ENCODE measurements at regions not wholly inside any gene's neighbourhood (a gene's known extent, or its start where the extent isn't known, plus 50 kb on each side); places are given as distances from the start of the nearest gene placed in this dataset.
A peak's percentile ranks its signal among the peaks of the same experiment; 100 is the strongest.

- DNase-seq (ENCODE audit: low spot score), result no peak
Observed at GRCh38 chr10:130345728-130346127, 209.5 kb downstream of the GLRX3 start.

- peak; percentile 39 for DNase-seq (ENCODE audit: low spot score)
Observed at GRCh38 chr10:130350996-130351395, 214.8 kb downstream of the GLRX3 start.

DNA sequence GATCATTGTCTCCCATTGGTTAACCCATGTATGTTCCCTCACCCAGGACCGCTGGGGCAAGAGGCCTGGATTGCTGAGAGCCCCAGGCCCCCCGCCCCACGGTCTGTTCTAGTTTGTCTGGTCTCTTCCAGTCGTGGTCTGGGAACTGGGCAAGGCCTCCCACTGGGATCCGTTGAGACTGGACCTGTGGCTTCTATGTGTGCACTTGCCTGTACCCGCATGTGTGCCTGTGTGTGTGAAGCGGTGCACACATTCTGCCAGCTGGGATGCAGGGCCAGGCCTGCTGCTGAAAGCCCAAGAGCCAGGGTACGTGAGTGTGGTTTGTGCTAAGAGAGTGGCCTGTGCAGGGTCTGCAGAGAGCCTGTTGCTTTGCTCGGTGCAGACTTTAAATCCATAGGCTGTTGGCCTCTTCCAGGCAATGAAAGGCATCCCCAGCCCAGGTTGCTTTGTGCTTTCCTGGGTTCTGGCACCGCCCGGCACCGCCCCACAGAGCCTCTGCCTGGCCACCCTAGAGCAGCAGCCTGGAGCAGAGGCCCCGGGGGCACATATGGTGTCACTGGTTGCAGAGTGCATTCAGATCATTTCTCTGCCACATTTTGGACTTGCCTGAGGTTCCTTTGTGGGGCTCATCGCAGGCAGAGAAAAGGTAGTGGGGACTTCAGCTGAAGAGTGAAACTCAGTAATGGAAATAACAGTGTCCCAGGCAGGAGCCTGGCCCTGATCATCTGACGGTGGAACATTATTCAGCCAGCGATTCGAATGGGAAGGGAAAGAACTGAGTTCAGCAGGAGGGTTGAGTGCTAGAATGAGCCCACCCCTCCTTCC lies 215.5 kb downstream of the GLRX3 start:
- DNase-seq (ENCODE audit: low spot score), result peak; percentile 39

DNA sequence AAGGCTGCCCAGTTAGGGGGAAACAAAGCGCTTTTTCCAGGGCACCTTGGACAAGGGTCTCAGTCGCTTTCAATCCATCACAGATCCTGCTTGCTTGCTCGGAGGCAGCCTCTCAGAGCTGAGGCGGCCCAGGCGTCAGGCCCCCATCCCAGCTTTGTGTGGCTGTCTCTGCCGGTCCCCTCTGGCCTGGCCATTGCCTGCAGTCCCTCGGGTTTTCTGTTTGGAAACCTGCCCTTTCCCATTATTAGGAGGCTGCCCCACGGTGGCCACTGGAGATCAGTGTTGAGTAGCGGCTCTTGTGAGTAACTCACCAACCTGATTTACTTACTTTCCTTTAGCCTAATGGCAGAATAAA lies 216.1 kb downstream of the GLRX3 start:
- DNase-seq (ENCODE audit: low spot score), result peak; percentile 74

DNA sequence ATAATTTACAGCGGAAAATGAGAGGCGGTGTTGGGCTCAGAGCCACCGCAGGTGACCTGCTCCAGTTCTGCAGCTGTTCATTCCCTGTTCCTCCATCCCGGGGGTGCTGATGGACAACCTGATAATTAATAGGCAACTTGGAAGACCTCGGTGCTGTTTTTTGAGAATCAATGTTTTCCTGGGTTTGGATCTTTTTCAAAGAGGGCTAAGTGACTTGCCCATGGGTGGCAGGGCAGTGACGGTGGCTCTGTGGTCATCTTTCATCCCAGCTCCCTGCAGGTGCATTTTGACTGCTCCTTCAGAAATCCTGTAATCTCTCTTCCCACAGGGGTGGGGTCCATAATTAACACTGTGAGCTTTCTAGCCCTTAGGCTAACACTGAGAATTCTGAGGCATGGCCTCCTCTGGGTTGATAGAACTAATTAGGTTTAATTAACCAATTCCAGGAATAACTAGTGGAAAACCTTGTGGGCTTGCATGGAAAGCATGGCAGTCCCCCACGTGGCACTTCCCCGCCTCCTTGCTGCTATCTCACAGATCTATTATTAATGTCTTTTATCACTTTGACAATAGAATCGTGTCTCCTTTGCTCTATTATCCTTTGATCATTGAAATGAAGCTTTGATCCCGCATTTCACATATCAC lies 217.9 kb downstream of the GLRX3 start:
- DNase-seq (ENCODE audit: low spot score), result peak; percentile 39

GRCh38 chr10:130354573-130354954 lies 218.4 kb downstream of the GLRX3 start:
- no peak for DNase-seq (ENCODE audit: low spot score)

GRCh38 chr10:130354976-130355795 lies 219.0 kb downstream of the GLRX3 start:
- peak; percentile 79 for DNase-seq (ENCODE audit: low spot score)

- peak; percentile 39 for DNase-seq (ENCODE audit: low spot score)
Observed at GRCh38 chr10:130356429-130356828, 220.2 kb downstream of the GLRX3 start.

DNA sequence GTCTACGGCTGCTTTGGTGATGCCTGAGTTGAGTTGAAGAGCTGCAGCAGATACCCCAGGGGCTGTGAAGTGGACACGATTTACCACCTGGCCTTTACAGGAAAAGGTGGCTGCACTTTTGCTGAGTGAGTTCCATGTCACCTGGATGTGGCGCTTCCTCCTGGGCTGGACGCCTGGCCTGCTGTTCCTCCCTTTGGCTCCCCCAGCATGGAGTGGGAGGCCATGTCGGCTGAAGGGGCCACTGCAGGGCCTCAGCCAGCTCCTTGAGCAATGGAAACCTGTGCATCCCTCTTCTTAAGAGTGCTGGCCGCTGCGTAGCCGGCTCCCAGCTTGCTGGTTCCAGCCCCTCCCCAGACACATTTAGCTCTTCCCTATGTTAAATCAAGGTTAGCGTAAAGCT lies 221.0 kb downstream of the GLRX3 start:
- DNase-seq (ENCODE audit: low spot score), result peak; percentile 53

DNA sequence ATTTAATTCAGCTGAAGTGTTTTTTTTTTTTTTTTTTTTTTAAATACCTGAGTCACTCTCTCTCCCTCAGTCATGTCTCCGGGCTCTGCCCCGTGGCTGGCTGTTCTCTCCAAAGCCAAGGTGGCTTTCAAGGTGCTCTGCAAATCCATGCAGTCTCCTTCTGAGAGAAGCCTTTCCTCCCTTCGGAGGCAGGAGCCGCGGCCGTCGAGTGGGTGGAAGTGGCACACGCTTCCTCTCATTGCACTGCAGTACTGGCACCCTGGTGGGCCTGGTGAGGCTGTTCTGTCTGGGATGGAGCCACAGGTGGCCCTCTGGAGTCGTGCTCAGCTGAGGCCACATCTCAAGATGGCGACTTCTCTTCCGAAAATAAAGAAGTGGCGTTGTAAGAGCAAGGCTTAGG lies 221.8 kb downstream of the GLRX3 start:
- peak; percentile 82 for DNase-seq (ENCODE audit: low spot score)

- DNase-seq (ENCODE audit: low spot score), result peak; percentile 55
Observed at GRCh38 chr10:130358981-130359650, 222.9 kb downstream of the GLRX3 start.

DNA sequence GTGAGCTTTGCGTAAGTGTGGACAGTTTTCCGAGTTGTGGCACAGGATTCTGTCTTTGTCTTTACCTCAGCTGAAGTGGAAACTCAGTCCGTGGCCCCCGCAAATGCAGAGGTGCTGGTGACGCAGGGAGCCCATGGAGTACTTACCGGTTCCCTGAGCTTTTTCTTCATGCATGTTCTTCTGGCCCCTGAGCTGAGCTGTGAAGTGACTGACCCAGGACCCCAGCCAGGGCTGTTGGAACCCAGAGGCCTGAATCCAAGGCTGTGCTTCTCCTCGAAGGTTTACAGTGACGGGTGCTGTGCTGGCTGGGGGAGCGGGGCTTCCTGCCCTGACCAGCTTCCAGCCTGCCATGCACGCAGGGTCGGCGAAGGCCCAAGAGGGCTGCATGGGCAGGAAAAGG lies 223.5 kb downstream of the GLRX3 start:
- peak; percentile 75 for DNase-seq (ENCODE audit: low spot score)

GRCh38 chr10:130360826-130361311 lies 224.7 kb downstream of the GLRX3 start:
- peak; percentile 83 for DNase-seq (ENCODE audit: low spot score)

- DNase-seq (ENCODE audit: low spot score), result peak; percentile 87
Observed at GRCh38 chr10:130361351-130362105, 225.3 kb downstream of the GLRX3 start.

DNA sequence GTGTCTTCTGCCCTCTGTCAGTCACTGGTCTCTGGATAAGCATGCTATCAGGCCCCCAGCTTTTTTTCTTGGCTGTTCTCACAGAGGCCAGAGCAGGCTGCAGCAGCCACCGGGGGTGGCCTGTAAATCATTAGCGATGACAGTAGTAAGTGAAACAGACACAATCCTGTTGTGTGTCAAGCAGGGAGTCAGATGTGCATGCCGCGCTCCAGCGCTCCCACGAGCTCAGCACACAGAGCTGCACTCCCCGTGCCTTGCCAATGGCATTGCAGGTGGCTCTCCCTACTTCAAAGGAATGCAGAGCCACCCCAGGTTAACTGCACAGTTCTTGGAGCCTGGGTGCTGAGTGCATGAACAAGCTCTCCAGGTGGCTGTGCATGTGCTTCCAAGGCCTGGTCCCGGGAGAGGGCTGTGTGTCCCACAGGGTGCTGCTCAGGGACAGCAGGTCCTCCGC lies 226.1 kb downstream of the GLRX3 start:
- DNase-seq (ENCODE audit: low spot score), result peak; percentile 67

DNA sequence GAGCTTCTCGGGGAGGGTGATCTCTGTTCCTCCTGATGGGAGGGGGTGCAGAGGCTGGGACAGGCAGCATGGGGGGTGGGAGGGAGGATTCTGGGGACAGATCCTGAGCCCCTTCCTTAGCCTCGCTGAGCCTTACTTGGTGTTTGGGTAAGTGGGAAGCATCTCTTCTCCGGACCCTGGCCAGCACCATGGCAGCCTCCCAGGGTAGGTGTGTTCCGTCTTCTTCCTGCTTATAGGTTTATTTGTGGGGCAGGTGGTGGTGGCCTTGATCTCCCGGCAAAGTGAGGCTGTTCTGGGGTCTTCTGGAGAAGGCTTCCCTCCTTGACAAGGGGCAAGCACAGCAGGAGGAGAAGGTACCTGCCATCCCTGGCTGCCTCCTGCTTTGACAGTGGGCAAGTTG lies 226.9 kb downstream of the GLRX3 start:
- DNase-seq (ENCODE audit: low spot score), result peak; percentile 60

- peak; percentile 55 for DNase-seq (ENCODE audit: low spot score)
Observed at GRCh38 chr10:130363899-130364445, 227.8 kb downstream of the GLRX3 start.

- peak; percentile 39 for DNase-seq (ENCODE audit: low spot score)
Observed at GRCh38 chr10:130364631-130365411, 228.6 kb downstream of the GLRX3 start.

Data from mesenteric fat pad (tissue), 1 donor.